HepG2 (cell line): ENCODE measurements at regions not wholly inside any gene's neighbourhood (a gene's known extent, or its start where the extent isn't known, plus 50 kb on each side); places are given as distances from the start of the nearest gene placed in this dataset.

Experiments used
- KDM4B ChIP-seq: sonication (generic); formaldehyde crosslinking; IDR thresholded peaks from 2 replicates; pipeline ENCODE4 v1.4.0; 2020; ENCODE audit warnings: missing genetic modification reagents
- ZFP62 ChIP-seq: sonication (generic); formaldehyde crosslinking; IDR thresholded peaks from 2 replicates; pipeline ENCODE4 v1.4.0; 2020; ENCODE audit warnings: missing genetic modification reagents
- ZNF205 ChIP-seq: IDR thresholded peaks from 2 replicates; pipeline ENCODE4 v1.6.1; 2018; ENCODE audit warnings: missing biosample characterization, missing genetic modification reagents
- TF ChIP-seq, protein P1 (sequence below), 2 experiments: sonication (generic) in 1 of 2; formaldehyde crosslinking in 1 of 2; IDR thresholded peaks; 2 replicates each; pipeline versions ENCODE4 v1.4.0 to v1.6.1; 2018 to 2020; ENCODE audit warnings: missing genetic modification reagents in 2 of 2, borderline replicate concordance in 1 of 2, low read depth in 1 of 2, mild to moderate bottlenecking in 1 of 2, missing biosample characterization in 1 of 2

DNA sequence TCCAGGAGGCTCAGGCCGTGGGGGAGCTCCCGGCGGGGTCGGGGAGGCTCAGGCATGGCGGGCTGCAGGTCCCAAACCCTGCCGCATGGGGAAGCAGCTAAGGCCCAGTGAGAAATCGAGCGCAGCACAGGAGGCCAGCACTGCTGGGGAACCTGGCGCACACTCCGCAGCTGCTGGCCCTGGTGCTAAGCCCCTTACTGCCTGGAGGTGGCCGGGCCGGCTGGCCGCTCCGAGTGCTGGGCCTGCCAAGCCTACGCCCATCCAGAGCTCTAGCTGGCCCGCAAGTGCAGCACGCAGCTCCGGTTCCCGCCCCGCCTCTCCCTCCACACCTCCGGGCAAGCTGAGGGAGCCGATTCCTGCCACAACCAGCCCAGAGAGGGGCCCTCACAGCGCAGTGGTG is 1208.7 kb upstream of the TSPY4 start:
- TF ChIP-seq KDM4B (no peak), ZFP62 (no peak), ZNF205 (CRISPR knock-in tag) (no peak)
- TF ChIP-seq, protein P1, sequence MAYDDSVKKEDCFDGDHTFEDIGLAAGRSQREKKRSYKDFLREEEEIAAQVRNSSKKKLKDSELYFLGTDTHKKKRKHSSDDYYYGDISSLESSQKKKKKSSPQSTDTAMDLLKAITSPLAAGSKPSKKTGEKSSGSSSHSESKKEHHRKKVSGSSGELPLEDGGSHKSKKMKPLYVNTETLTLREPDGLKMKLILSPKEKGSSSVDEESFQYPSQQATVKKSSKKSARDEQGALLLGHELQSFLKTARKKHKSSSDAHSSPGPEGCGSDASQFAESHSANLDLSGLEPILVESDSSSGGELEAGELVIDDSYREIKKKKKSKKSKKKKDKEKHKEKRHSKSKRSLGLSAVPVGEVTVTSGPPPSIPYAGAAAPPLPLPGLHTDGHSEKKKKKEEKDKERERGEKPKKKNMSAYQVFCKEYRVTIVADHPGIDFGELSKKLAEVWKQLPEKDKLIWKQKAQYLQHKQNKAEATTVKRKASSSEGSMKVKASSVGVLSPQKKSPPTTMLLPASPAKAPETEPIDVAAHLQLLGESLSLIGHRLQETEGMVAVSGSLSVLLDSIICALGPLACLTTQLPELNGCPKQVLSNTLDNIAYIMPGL (CRISPR knock-in tag; IDR thresholded peaks at IDR 0.05; ENCODE audit: borderline replicate concordance in 1 of 2, low read depth in 1 of 2) = no peak
